GM23338 (cell line): ENCODE measurements at regions not wholly inside any gene's neighbourhood (a gene's known extent, or its start where the extent isn't known, plus 50 kb on each side); places are given as distances from the start of the nearest gene placed in this dataset.

ENCODE experiments used
- ATAC-seq: fragments of 200-7000 bp; cut with Tn5 transposase; 3 replicates; pipeline ENCODE4 v1.9.1; 2020
- DNase-seq: peaks from one replicate; pipeline ENCODE4 v3.0.0-alpha.2; 2015; ENCODE audit warnings: low spot score
- H2AFZ ChIP-seq: fragments of 200-600 bp; sonication (generic); 2 replicates; pipeline ENCODE4 v1.8.0; 2016; ENCODE audit warnings: antibody characterized with exemption, mild to moderate bottlenecking, moderate library complexity
- H3F3A ChIP-seq: fragments of 200-600 bp; sonication (generic); replicated peaks from 2 replicates; pipeline ENCODE4 v1.8.0; 2017; ENCODE audit warnings: antibody characterized with exemption, mixed run types, low read depth
- H3K27ac ChIP-seq: fragments of 200-600 bp; sonication (generic); 2 replicates; pipeline ENCODE4 v1.6.1; 2016; ENCODE audit warnings: low read depth
- H3K27me3 ChIP-seq: fragments of 200-600 bp; sonication (generic); 2 replicates; pipeline ENCODE4 v1.8.0; 2016; ENCODE audit warnings: mild to moderate bottlenecking, mixed run types, moderate library complexity; ENCODE audit not compliant: insufficient read depth
- H3K36me3 ChIP-seq: fragments of 200-600 bp; sonication (generic); 2 replicates; pipeline ENCODE4 v1.8.0; 2016; ENCODE audit warnings: mild to moderate bottlenecking; ENCODE audit not compliant: insufficient read depth
- H3K4me1 ChIP-seq: fragments of 200-600 bp; sonication (generic); 2 replicates; pipeline ENCODE4 v1.8.0; 2016; ENCODE audit warnings: mild to moderate bottlenecking, moderate library complexity; ENCODE audit not compliant: insufficient read depth
- H3K4me2 ChIP-seq: fragments of 200-600 bp; sonication (generic); 2 replicates; pipeline ENCODE4 v1.7.1; 2017; ENCODE audit warnings: mixed run types
- H3K4me3 ChIP-seq: fragments of 200-600 bp; sonication (generic); 2 replicates; pipeline ENCODE4 v1.6.1; 2016; ENCODE audit warnings: mixed run types
- H3K79me2 ChIP-seq: fragments of 200-600 bp; sonication (generic); replicated peaks from 2 replicates; pipeline ENCODE4 v1.8.0; 2017; ENCODE audit warnings: mild to moderate bottlenecking; ENCODE audit not compliant: insufficient read depth
- H3K9me2 ChIP-seq: fragments of 200-600 bp; sonication (generic); 2 replicates; pipeline ENCODE4 v1.8.0; 2017; ENCODE audit not compliant: insufficient read depth
- H4K20me1 ChIP-seq: fragments of 200-600 bp; sonication (generic); replicated peaks from 2 replicates; pipeline ENCODE4 v1.8.0; 2017; ENCODE audit warnings: mild to moderate bottlenecking; ENCODE audit not compliant: insufficient read depth
- H3K27ac Mint-ChIP-seq: 2 replicates; pipeline ENCODE4 v1.8.0; 2020; ENCODE audit warnings: inconsistent platforms, mild to moderate bottlenecking, moderate library complexity, mixed read lengths
- H3K27me3 Mint-ChIP-seq: 3 replicates; pipeline ENCODE4 v1.8.0; 2022; ENCODE audit warnings: low read depth, mild to moderate bottlenecking, moderate library complexity, mixed read lengths, inconsistent platforms; ENCODE audit not compliant: insufficient read depth, poor library complexity
- H3K36me3 Mint-ChIP-seq: 3 replicates; pipeline ENCODE4 v1.8.0; 2021; ENCODE audit warnings: low read depth, mild to moderate bottlenecking, inconsistent platforms, moderate library complexity, mixed read lengths
- H3K4me1 Mint-ChIP-seq: 3 replicates; pipeline ENCODE4 v1.8.0; 2020; ENCODE audit warnings: mild to moderate bottlenecking, inconsistent platforms, mixed read lengths
- H3K4me3 Mint-ChIP-seq: 3 replicates; pipeline ENCODE4 v1.8.0; 2021; ENCODE audit warnings: moderate library complexity, mild to moderate bottlenecking, inconsistent platforms, mixed read lengths
- H3K9me3 Mint-ChIP-seq: 3 replicates; pipeline ENCODE4 v1.8.0; 2020; ENCODE audit warnings: moderate library complexity, mild to moderate bottlenecking, inconsistent platforms, mixed read lengths
- EZH2 ChIP-seq: fragments of 200-600 bp; sonication (generic); IDR thresholded peaks from one replicate; pipeline ENCODE4 v1.8.0; 2017; ENCODE audit warnings: antibody characterized with exemption, mild to moderate bottlenecking, low read depth; ENCODE audit not compliant: unreplicated experiment
- EZH2phosphoT487 ChIP-seq: fragments of 200-600 bp; sonication (generic); IDR thresholded peaks from one replicate; pipeline ENCODE4 v1.8.1; 2018; ENCODE audit warnings: antibody characterized with exemption; ENCODE audit not compliant: unreplicated experiment
- JUNB ChIP-seq: IDR thresholded peaks from one replicate; pipeline ENCODE4 v1.6.1; 2016; ENCODE audit warnings: antibody characterized with exemption; ENCODE audit not compliant: unreplicated experiment
- NANOG ChIP-seq: IDR thresholded peaks from 2 replicates; pipeline ENCODE4 v1.6.1; 2016; ENCODE audit warnings: antibody characterized with exemption, borderline replicate concordance
- POLR2AphosphoS5 ChIP-seq: IDR thresholded peaks from 2 replicates; pipeline ENCODE4 v1.6.1; 2016; ENCODE audit warnings: antibody characterized with exemption, low read depth
- STAT1 ChIP-seq: IDR thresholded peaks from one replicate; pipeline ENCODE4 v1.6.1; 2016; ENCODE audit warnings: antibody characterized with exemption; ENCODE audit not compliant: unreplicated experiment
- ZNF114 ChIP-seq: fragments of 250-450 bp; sonication (Bioruptor Pico); IDR thresholded peaks from 2 replicates; pipeline ENCODE4 v1.5.0; 2020; ENCODE audit warnings: mild to moderate bottlenecking, moderate library complexity
- ZNF462 ChIP-seq: fragments of 250-450 bp; sonication (Bioruptor Pico); IDR thresholded peaks from 2 replicates; pipeline ENCODE4 v1.5.0; 2020; ENCODE audit warnings: mild to moderate bottlenecking, moderate library complexity
- TF ChIP-seq, protein P1 (sequence below): IDR thresholded peaks from one replicate; pipeline ENCODE4 v1.6.1; 2018; ENCODE audit warnings: antibody characterized with exemption; ENCODE audit not compliant: unreplicated experiment

GRCh38 chr20:52434453-52434852 lies 242.9 kb upstream of the ZFP64 start (continued):
- TF ChIP-seq EZH2: no peak

GRCh38 chr20:52434041-52434425 lies 242.5 kb upstream of the ZFP64 start:
- H3K4me3 ChIP-seq: no peak overlapping the region
- 0 out of 2 replicates have a peak, but pooled peaks cover 8% of the 10 kb centered on the region for H3K9me2 ChIP-seq
- no peaks in the 10 kb centered on the region for H3K79me2 ChIP-seq
- ATAC-seq (no peak), DNase-seq (no peak)
- TF ChIP-seq EZH2 (no peak), EZH2phosphoT487 (no peak), STAT1 (no peak), POLR2AphosphoS5 (no peak), ZNF114 (no peak), NANOG (no peak), ZNF462 (CRISPR knock-in tag) (no peak), JUNB (no peak)
- TF ChIP-seq, protein P1, sequence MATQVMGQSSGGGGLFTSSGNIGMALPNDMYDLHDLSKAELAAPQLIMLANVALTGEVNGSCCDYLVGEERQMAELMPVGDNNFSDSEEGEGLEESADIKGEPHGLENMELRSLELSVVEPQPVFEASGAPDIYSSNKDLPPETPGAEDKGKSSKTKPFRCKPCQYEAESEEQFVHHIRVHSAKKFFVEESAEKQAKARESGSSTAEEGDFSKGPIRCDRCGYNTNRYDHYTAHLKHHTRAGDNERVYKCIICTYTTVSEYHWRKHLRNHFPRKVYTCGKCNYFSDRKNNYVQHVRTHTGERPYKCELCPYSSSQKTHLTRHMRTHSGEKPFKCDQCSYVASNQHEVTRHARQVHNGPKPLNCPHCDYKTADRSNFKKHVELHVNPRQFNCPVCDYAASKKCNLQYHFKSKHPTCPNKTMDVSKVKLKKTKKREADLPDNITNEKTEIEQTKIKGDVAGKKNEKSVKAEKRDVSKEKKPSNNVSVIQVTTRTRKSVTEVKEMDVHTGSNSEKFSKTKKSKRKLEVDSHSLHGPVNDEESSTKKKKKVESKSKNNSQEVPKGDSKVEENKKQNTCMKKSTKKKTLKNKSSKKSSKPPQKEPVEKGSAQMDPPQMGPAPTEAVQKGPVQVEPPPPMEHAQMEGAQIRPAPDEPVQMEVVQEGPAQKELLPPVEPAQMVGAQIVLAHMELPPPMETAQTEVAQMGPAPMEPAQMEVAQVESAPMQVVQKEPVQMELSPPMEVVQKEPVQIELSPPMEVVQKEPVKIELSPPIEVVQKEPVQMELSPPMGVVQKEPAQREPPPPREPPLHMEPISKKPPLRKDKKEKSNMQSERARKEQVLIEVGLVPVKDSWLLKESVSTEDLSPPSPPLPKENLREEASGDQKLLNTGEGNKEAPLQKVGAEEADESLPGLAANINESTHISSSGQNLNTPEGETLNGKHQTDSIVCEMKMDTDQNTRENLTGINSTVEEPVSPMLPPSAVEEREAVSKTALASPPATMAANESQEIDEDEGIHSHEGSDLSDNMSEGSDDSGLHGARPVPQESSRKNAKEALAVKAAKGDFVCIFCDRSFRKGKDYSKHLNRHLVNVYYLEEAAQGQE: no peak
- no peaks in the 10 kb centered on the region for H3K36me3 ChIP-seq
- no peaks in the 10 kb centered on the region for H3K27me3 ChIP-seq
- H2AFZ ChIP-seq: no peak overlapping the region
- H3K4me1 Mint-ChIP-seq: peaks cover 10% of the 10 kb centered on the region
- H3K27ac Mint-ChIP-seq: no peak overlapping the region
- H3K4me2 ChIP-seq: no peak overlapping the region
- H3F3A ChIP-seq: no peaks in the 10 kb centered on the region
- no peaks in the 10 kb centered on the region; the same call in 1 of the 2 replicates for H3K4me1 ChIP-seq
- H3K9me3 Mint-ChIP-seq: peaks cover 11% of the 10 kb centered on the region; the same call in 2 of the 3 replicates
- no peak overlapping the region for H3K27ac ChIP-seq
- H3K4me3 Mint-ChIP-seq: no peak overlapping the region
- peaks cover 6% of the 10 kb centered on the region for H3K27me3 Mint-ChIP-seq
- H4K20me1 ChIP-seq: no peaks in the 10 kb centered on the region
- H3K36me3 Mint-ChIP-seq: no peaks in the 10 kb centered on the region; the same call in 2 of the 3 replicates
